Type B pancreatic cell (in vitro differentiated cells): ENCODE measurements at regions not wholly inside any gene's neighbourhood (a gene's known extent, or its start where the extent isn't known, plus 50 kb on each side); places are given as distances from the start of the nearest gene placed in this dataset.

Source experiments
- DNase-seq: peaks from one replicate; pipeline ENCODE4 v3.0.0; 2021; ENCODE audit warnings: mixed read lengths; ENCODE audit not compliant: unreplicated experiment; ENCODE audit errors: extremely low spot score
- H3K27ac Mint-ChIP-seq: 2 replicates; pipeline ENCODE4 v1.8.0; 2021; ENCODE audit warnings: mild to moderate bottlenecking, mixed read lengths
- H3K27me3 Mint-ChIP-seq: 2 replicates; pipeline ENCODE4 v1.8.0; 2021; ENCODE audit warnings: mixed read lengths
- H3K36me3 Mint-ChIP-seq: 2 replicates; pipeline ENCODE4 v1.8.0; 2021; ENCODE audit warnings: mixed read lengths
- H3K4me1 Mint-ChIP-seq: one replicate; pipeline ENCODE4 v1.8.0; 2021; ENCODE audit warnings: mixed read lengths; ENCODE audit not compliant: unreplicated experiment
- H3K4me3 Mint-ChIP-seq: 2 replicates; pipeline ENCODE4 v1.8.0; 2021; ENCODE audit warnings: mild to moderate bottlenecking, mixed read lengths
- H3K9me3 Mint-ChIP-seq: 2 replicates; pipeline ENCODE4 v1.8.0; 2021; ENCODE audit warnings: mixed read lengths
- CTCF ChIP-seq: fragments of 200-600 bp; sonication (generic); conservative IDR thresholded peaks from 2 replicates; pipeline ENCODE4 v1.5.0; 2021; ENCODE audit warnings: antibody characterized with exemption, mild to moderate bottlenecking

GRCh38 chr11:109133159-109133558 is 288.8 kb upstream of the C11orf87 start:
- no peak overlapping the region for H3K27ac Mint-ChIP-seq
- no peak for DNase-seq
- no peak overlapping the region for H3K4me3 Mint-ChIP-seq
- peaks cover 5% of the 10 kb centered on the region for H3K4me1 Mint-ChIP-seq
- H3K9me3 Mint-ChIP-seq = peaks cover 6% of the 10 kb centered on the region
- no peaks in the 10 kb centered on the region for H3K36me3 Mint-ChIP-seq
- H3K27me3 Mint-ChIP-seq = no peaks in the 10 kb centered on the region
- TF ChIP-seq CTCF = no peak

GRCh38 chr11:109135627-109136026 is 286.4 kb upstream of the C11orf87 start:
- H3K36me3 Mint-ChIP-seq = no peaks in the 10 kb centered on the region
- peaks cover 6% of the 10 kb centered on the region for H3K9me3 Mint-ChIP-seq
- no peaks in the 10 kb centered on the region for H3K27me3 Mint-ChIP-seq
- H3K4me1 Mint-ChIP-seq = peaks cover 5% of the 10 kb centered on the region
- DNase-seq = no peak
- H3K4me3 Mint-ChIP-seq = no peak overlapping the region
- TF ChIP-seq CTCF = no peak
- H3K27ac Mint-ChIP-seq = no peak overlapping the region

GRCh38 chr11:109138196-109138595 is 283.8 kb upstream of the C11orf87 start:
- Mint-ChIP-seq H3K4me1 (no peaks in the 10 kb centered on the region), H3K36me3 (no peaks in the 10 kb centered on the region), H3K27me3 (peaks cover 4% of the 10 kb centered on the region), H3K27ac (no peak overlapping the region), H3K4me3 (no peak overlapping the region), H3K9me3 (peaks cover 6% of the 10 kb centered on the region)
- no peak for TF ChIP-seq CTCF
- no peak for DNase-seq

- no peaks in the 10 kb centered on the region for H3K36me3 Mint-ChIP-seq
- H3K27ac Mint-ChIP-seq = no peak overlapping the region
- no peak for DNase-seq
- no peak overlapping the region for H3K4me3 Mint-ChIP-seq
- H3K4me1 Mint-ChIP-seq = no peaks in the 10 kb centered on the region
- H3K27me3 Mint-ChIP-seq = peaks cover 4% of the 10 kb centered on the region
- peaks cover 10% of the 10 kb centered on the region for H3K9me3 Mint-ChIP-seq
- TF ChIP-seq CTCF = no peak
Measured at GRCh38 chr11:109140426-109140825, 281.6 kb upstream of the C11orf87 start.

GRCh38 chr11:109140857-109141515 is 281.0 kb upstream of the C11orf87 start:
- H3K4me3 Mint-ChIP-seq = no peak overlapping the region

More at GRCh38 chr11:109140857-109141515, 281.0 kb upstream of the C11orf87 start:
- Mint-ChIP-seq H3K27me3 (peaks cover 7% of the 10 kb centered on the region), H3K9me3 (peaks cover 4% of the 10 kb centered on the region), H3K36me3 (no peaks in the 10 kb centered on the region), H3K4me1 (no peaks in the 10 kb centered on the region), H3K27ac (no peak overlapping the region)
- DNase-seq = no peak
- TF ChIP-seq CTCF = no peak
